Pancreas (tissue), 10 donors: ENCODE measurements at regions not wholly inside any gene's neighbourhood (a gene's known extent, or its start where the extent isn't known, plus 50 kb on each side); places are given as distances from the start of the nearest gene placed in this dataset.

Source experiments
- ATAC-seq, 4 donors: fragments of 200-7000 bp; cut with Tn5 transposase; one replicate each; pipeline versions ENCODE4 v1.8.0 to v1.9.1; 2020; ENCODE audit warnings: mild to moderate bottlenecking in 4 of 4, moderate library complexity in 4 of 4
- DNase-seq, 6 donors: peaks; one replicate each; pipeline ENCODE4 v3.0.0-alpha.2; 2020
- FAIRE-seq: peaks from 2 replicates; lab custom pipeline; 2012; peaks lifted over from hg19 to GRCh38; lab: Jason Lieb, UNC
- H3K27ac ChIP-seq, 4 donors: fragments of 200-600 bp; sonication (generic); 1 replicate in 3 of 4; 2 replicates in 1 of 4; pipeline versions ENCODE4 v1.5.0 to v1.8.0; 2020
- H3K27me3 ChIP-seq, 4 donors: fragments of 200-600 bp; one replicate each; pipeline ENCODE4 v1.8.0; 2021
- H3K36me3 ChIP-seq, 3 donors: fragments of 200-600 bp; sonication (generic) in 1 of 3; one replicate each; pipeline versions ENCODE4 v1.5.0 to v1.8.0; 2020 to 2021
- H3K4me1 ChIP-seq, 3 donors: fragments of 200-600 bp; one replicate each; pipeline ENCODE4 v1.8.0; 2021
- H3K4me3 ChIP-seq, 4 donors: fragments of 200-600 bp; sonication (generic) in 2 of 4; one replicate each; pipeline versions ENCODE4 v1.5.0 to v1.8.0; 2020 to 2021
- H3K9me3 ChIP-seq, 4 donors: fragments of 200-600 bp; one replicate each; pipeline ENCODE4 v1.8.0; 2021
- WGBS, 2 donors: extraction: QIAGEN DNeasy Blood & Tissue Kit; methylation state at CpG; one replicate each; pipeline ENCODE4 v1.1.7; 2013; 5-methylcytosine and 5-hydroxymethylcytosine counted together
- intact Hi-C, 3 donors: fragments of 100-400 bp; cut with DNase I; formaldehyde crosslinking; loops; one replicate each; pipeline versions ENCODE4 v1.11.1 to v1.14.2; 2022
- TF ChIP-seq, protein P1 (sequence below), 4 donors: fragments of 200-600 bp; sonication (generic) in 3 of 4; IDR thresholded peaks; one replicate each; pipeline versions ENCODE4 v1.5.0 to v1.8.0; 2021; ENCODE audit warnings: antibody characterized with exemption in 4 of 4
- donor health status: healthy with polysubstance abuse.
- donor health status: DM: no; HTN: no; CAD: no; lungs with moderate emphysema.
- donor health status: DM: no; HTN: no; CAD: no.
- donor health status: control.
- donor health status: control.
- donor health status: Bipolar disorder and iron deficiency.
- donor health status: DM: yes; HTN: yes; CAD: no.
- donor health status: DM: no; HTN: no; CAD: no.
- donor health status: DM: no; HTN: no; CAD: no.
- donor health status: DM: yes; HTN: yes; CAD: no.

DNA sequence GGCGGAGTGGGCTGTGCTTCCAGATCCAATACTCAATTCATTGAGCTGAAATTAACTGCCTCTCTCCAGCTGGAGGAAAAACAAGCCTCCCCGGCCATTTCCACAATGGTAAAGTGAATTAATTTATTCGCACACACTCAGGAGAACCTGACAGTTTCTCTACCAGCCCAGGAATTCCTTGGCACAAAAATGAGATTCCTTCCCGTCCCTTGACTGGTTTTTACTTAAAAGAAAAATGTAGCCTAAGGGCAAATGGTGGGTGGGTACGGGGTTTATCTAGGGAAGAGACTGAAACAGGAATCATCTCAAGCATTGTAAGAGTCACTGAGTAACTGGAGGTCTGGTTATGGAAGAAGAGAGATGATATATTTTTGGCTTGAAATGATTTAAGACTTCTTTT lies 102.7 kb downstream of the VCX3A start:
- WGBS, 2 donors: 59 to 62% methylated on average over 5 of the region's 5 CpGs
- DNase-seq (no peak), ATAC-seq (no peak), FAIRE-seq (no peak)
- no peaks in the 10 kb centered on the region for H3K4me1 ChIP-seq
- no peak overlapping the region for H3K27ac ChIP-seq
- TF ChIP-seq, protein P1, sequence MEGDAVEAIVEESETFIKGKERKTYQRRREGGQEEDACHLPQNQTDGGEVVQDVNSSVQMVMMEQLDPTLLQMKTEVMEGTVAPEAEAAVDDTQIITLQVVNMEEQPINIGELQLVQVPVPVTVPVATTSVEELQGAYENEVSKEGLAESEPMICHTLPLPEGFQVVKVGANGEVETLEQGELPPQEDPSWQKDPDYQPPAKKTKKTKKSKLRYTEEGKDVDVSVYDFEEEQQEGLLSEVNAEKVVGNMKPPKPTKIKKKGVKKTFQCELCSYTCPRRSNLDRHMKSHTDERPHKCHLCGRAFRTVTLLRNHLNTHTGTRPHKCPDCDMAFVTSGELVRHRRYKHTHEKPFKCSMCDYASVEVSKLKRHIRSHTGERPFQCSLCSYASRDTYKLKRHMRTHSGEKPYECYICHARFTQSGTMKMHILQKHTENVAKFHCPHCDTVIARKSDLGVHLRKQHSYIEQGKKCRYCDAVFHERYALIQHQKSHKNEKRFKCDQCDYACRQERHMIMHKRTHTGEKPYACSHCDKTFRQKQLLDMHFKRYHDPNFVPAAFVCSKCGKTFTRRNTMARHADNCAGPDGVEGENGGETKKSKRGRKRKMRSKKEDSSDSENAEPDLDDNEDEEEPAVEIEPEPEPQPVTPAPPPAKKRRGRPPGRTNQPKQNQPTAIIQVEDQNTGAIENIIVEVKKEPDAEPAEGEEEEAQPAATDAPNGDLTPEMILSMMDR (IDR thresholded peaks at IDR 0.05): no peak
- intact Hi-C loops: no loop called here
- H3K4me3 ChIP-seq: no peak overlapping the region
- no peaks in the 10 kb centered on the region for H3K36me3 ChIP-seq
- no peaks in the 10 kb centered on the region for H3K27me3 ChIP-seq
- H3K9me3 ChIP-seq: no peaks in the 10 kb centered on the region

DNA sequence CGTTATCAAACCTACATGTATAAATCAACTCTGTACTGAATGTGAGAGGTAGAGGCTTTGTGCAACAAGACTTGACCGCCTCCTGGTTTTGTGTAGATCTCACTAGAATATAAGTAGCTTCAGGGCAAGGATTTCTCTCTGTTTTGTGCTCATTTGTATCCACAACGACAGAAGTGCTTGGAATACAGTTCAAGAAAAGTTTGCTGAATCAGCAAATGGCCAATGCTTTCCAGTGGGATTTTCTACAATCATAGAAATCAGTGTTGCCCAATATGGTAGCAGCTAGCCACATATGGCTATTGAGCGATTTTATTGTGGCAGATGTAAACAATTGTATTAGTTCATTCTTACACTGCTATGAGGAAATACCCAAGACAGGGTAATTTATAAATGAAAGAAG lies 127.4 kb downstream of the VCX3A start:
- no peak for FAIRE-seq
- TF ChIP-seq, protein P1 (IDR thresholded peaks at IDR 0.05): no peak
- 68 to 70% methylated on average over 4 of the region's 4 CpGs for WGBS, 2 donors

DNA sequence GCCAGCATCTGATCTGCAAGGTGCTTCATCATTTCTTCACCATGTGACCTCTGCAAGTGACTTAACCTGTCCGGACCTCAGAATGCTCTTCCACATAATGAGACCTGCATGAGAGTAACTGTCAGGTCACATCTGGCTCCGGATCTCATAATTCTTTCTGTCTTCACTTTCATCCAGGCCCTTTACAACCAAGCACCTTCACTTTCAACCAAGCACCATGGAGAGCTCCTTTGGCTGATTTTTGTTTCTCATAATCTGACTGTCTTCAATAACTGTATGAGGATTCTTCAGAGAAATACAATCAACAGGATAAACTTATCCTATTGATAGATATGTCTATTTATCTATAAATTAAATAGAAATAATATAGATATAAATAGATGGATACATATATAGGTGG lies 148.1 kb downstream of the VCX3A start:
- 59 to 63% methylated on average over 2 of the region's 2 CpGs for WGBS, 2 donors
- H3K27ac ChIP-seq: no peak overlapping the region
- intact Hi-C loops: no loop called here
- FAIRE-seq: peak; percentile 59
- no peaks in the 10 kb centered on the region for H3K27me3 ChIP-seq
- no peak overlapping the region for H3K4me3 ChIP-seq
- no peak for ATAC-seq
- no peaks in the 10 kb centered on the region for H3K36me3 ChIP-seq
- H3K9me3 ChIP-seq: no peaks in the 10 kb centered on the region
- no peak for DNase-seq
- peaks cover 0 to 10% (median 0%) of the 10 kb centered on the region in 3 donors for H3K4me1 ChIP-seq
- TF ChIP-seq, protein P1 (IDR thresholded peaks at IDR 0.05): no peak

More for the DNA sequence above, 127.4 kb downstream of the VCX3A start:
- Histone ChIP-seq H3K27me3 (peaks cover 0 to 3% (median 0%) of the 10 kb centered on the region in 4 donors), H3K4me1 (no peaks in the 10 kb centered on the region), H3K4me3 (no peak overlapping the region), H3K27ac (no peak overlapping the region), H3K9me3 (no peaks in the 10 kb centered on the region), H3K36me3 (no peaks in the 10 kb centered on the region)
- DNase-seq: no peak
- intact Hi-C loops: no loop called here
- no peak for ATAC-seq

DNA sequence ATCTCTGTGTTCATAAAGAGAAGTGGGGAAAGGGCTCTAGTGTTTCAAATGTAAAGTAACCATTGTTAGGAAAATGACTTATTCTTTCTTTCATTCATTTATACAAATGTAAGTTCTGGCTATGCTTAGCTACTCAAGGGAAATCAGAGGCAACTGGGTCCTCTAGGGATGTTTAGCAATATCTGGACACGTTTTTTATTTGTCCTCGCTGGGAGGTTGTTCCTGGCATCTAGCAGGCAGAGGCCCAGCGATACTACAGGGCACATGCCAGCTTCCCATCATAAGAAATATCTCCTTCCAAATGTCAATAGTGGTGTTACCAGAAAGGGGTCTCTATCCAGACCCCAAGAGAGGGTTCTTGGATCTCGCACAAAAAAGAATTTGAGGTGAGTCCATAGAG lies 150.0 kb downstream of the VCX3A start:
- WGBS, 2 donors: 69 to 76% methylated on average over 4 of the region's 4 CpGs
- no peaks in the 10 kb centered on the region for H3K36me3 ChIP-seq
- intact Hi-C loops: no loop called here

DNA sequence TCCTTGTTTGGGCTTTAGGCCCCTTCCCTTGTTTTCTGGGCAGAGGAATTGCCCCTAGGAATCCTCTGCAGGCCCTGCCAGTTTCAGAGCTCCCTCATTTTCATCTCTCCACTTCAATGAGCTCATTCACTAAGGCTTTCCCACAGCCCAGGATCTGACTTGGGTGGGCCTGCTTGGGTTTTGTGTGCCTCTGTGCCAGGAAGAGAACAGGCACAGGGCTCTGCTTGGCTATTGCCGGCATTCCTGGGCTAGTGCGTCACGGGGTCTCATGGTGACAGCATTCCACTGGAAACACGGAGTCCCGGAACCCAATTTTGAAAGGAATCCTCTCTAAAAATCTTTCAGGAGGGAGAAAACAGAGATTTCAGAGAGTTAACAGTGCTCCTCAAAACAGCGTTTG lies 150.5 kb downstream of the VCX3A start:
- ATAC-seq (no peak), DNase-seq (no peak), FAIRE-seq (no peak)
- Histone ChIP-seq H3K36me3 (no peaks in the 10 kb centered on the region), H3K27ac (no peak overlapping the region), H3K4me1 (peaks cover 0 to 12% (median 0%) of the 10 kb centered on the region in 3 donors), H3K9me3 (no peaks in the 10 kb centered on the region), H3K4me3 (no peak overlapping the region), H3K27me3 (no peaks in the 10 kb centered on the region)
- WGBS, 2 donors: 59 to 83% methylated on average over 6 of the region's 6 CpGs
- intact Hi-C loops: no loop called here
- TF ChIP-seq, protein P1 (IDR thresholded peaks at IDR 0.05): no peak

More for the DNA sequence above, 150.0 kb downstream of the VCX3A start:
- TF ChIP-seq, protein P1 (IDR thresholded peaks at IDR 0.05): no peak
- ATAC-seq (no peak), DNase-seq (no peak), FAIRE-seq (no peak)
- no peak overlapping the region for H3K27ac ChIP-seq
- no peak overlapping the region for H3K4me3 ChIP-seq
- H3K4me1 ChIP-seq: peaks cover 0 to 12% (median 0%) of the 10 kb centered on the region in 3 donors
- no peaks in the 10 kb centered on the region for H3K9me3 ChIP-seq
- H3K27me3 ChIP-seq: no peaks in the 10 kb centered on the region
